Mesendoderm (in vitro differentiated cells): ENCODE measurements at regions not wholly inside any gene's neighbourhood (a gene's known extent, or its start where the extent isn't known, plus 50 kb on each side); places are given as distances from the start of the nearest gene placed in this dataset.

Experiments
- DNase-seq: peaks from one replicate; pipeline ENCODE4 v3.0.0; 2013
- H2AK5ac ChIP-seq: 2 replicates; pipeline ENCODE4 v1.6.1; 2013; ENCODE audit warnings: low read length, inconsistent platforms
- H2BK120ac ChIP-seq: 2 replicates; pipeline ENCODE4 v1.6.1; 2013; ENCODE audit warnings: low read depth, mild to moderate bottlenecking, low read length, moderate library complexity, mixed read lengths
- H2BK15ac ChIP-seq: replicated peaks from 2 replicates; pipeline ENCODE4 v1.6.1; 2013; ENCODE audit warnings: low read depth, mild to moderate bottlenecking, moderate library complexity
- H2BK5ac ChIP-seq: 2 replicates; pipeline ENCODE4 v1.6.1; 2013; ENCODE audit warnings: low read length, inconsistent platforms
- H3K18ac ChIP-seq: 2 replicates; pipeline ENCODE4 v1.6.1; 2013; ENCODE audit warnings: mild to moderate bottlenecking, low read length, mixed read lengths
- H3K23ac ChIP-seq: one replicate; pipeline ENCODE4 v1.6.1; 2013; ENCODE audit warnings: low read length
- H3K27ac ChIP-seq: 2 replicates; pipeline ENCODE4 v1.5.1; 2013; ENCODE audit warnings: low read depth, mild to moderate bottlenecking, inconsistent platforms, low read length, moderate library complexity
- H3K27me3 ChIP-seq: 2 replicates; pipeline ENCODE4 v1.6.1; 2013; ENCODE audit warnings: low read length, control low read depth, mild to moderate bottlenecking, inconsistent platforms; ENCODE audit not compliant: insufficient read depth, poor library complexity
- H3K36me3 ChIP-seq: 2 replicates; pipeline ENCODE4 v1.6.1; 2013; ENCODE audit warnings: low read length, inconsistent platforms; ENCODE audit not compliant: control insufficient read depth, insufficient read depth
- H3K4ac ChIP-seq: one replicate; pipeline ENCODE4 v1.6.1; 2013; ENCODE audit warnings: low read depth, mild to moderate bottlenecking, low read length, moderate library complexity
- H3K4me1 ChIP-seq: 2 replicates; pipeline ENCODE4 v1.6.1; 2013; ENCODE audit warnings: low read depth, low read length, inconsistent platforms; ENCODE audit not compliant: control insufficient read depth
- H3K4me2 ChIP-seq: 2 replicates; pipeline ENCODE4 v1.6.1; 2013; ENCODE audit warnings: low read length
- H3K4me3 ChIP-seq: 2 replicates; pipeline ENCODE4 v1.5.1; 2013; ENCODE audit warnings: mild to moderate bottlenecking, low read length
- H3K56ac ChIP-seq: one replicate; pipeline ENCODE4 v1.6.1; 2013; ENCODE audit warnings: low read length
- H3K79me1 ChIP-seq: 2 replicates; pipeline ENCODE4 v1.6.1; 2013; ENCODE audit warnings: low read length, inconsistent platforms
- H3K79me2 ChIP-seq: 2 replicates; pipeline ENCODE4 v1.6.1; 2013; ENCODE audit warnings: mild to moderate bottlenecking, low read length; ENCODE audit not compliant: control insufficient read depth, insufficient read depth
- H3K9ac ChIP-seq: 2 replicates; pipeline ENCODE4 v1.6.1; 2013; ENCODE audit warnings: low read length, inconsistent platforms
- H4K5ac ChIP-seq: one replicate; pipeline ENCODE4 v1.6.1; 2013; ENCODE audit warnings: low read length
- H4K8ac ChIP-seq: one replicate; pipeline ENCODE4 v1.6.1; 2013; ENCODE audit warnings: low read depth, mild to moderate bottlenecking, control low read depth, low read length, moderate library complexity
- WGBS: extraction: QIAGEN DNeasy Blood & Tissue Kit; methylation state at CpG from one replicate; pipeline ENCODE4 v1.1.7; 2013; ENCODE audit warnings: low lambda C conversion rate, missing lambda C conversion rate; ENCODE audit not compliant: insufficient coverage; ENCODE audit errors: extremely low coverage; 5-methylcytosine and 5-hydroxymethylcytosine counted together

- H3K4me2 ChIP-seq, result no peak overlapping the region
- H3K79me2 ChIP-seq, result no peaks in the 10 kb centered on the region
- no peak overlapping the region for H4K5ac ChIP-seq
- H3K56ac ChIP-seq, result no peak overlapping the region
- H3K27ac ChIP-seq, result no peak overlapping the region
- no peak overlapping the region for H2BK5ac ChIP-seq
- no peak overlapping the region for H3K4ac ChIP-seq
- H3K4me3 ChIP-seq, result no peak overlapping the region
- H3K36me3 ChIP-seq, result no peaks in the 10 kb centered on the region
- WGBS, result no CpG with 5 or more reads among the region's 3 CpGs
- H2AK5ac ChIP-seq, result no peak overlapping the region
- no peaks in the 10 kb centered on the region for H3K4me1 ChIP-seq
- no peaks in the 10 kb centered on the region for H3K27me3 ChIP-seq
- no peaks in the 10 kb centered on the region for H3K79me1 ChIP-seq
- H4K8ac ChIP-seq, result no peak overlapping the region
- H3K18ac ChIP-seq, result no peak overlapping the region
- no peak overlapping the region for H2BK15ac ChIP-seq
- no peak overlapping the region for H2BK120ac ChIP-seq
- H3K23ac ChIP-seq, result no peak overlapping the region
- no peak for DNase-seq
- no peak overlapping the region for H3K9ac ChIP-seq
Measured at GRCh38 chr1:192735298-192735915, 73.4 kb upstream of the RGS2 start.

DNA sequence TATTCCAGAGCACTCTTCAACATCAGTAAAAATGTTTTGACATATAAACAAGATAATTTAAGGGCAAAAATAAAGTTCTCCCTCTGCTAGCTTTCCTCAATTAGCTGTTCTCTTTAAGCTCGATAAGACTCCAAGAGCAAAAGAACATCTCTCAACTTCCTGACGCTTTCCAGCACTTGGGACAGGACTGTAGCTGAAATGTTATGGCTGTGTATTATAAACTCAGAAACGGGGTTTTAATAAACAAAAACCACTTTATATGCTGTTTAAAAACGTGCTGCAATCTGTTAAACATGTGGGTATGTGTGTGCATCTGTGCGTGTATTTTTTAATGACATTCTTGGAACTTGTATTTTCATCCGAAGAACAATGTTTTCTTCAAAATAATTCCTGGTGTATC is 71.5 kb upstream of the RGS2 start:
- Histone ChIP-seq H3K79me1 (no peaks in the 10 kb centered on the region), H3K4me1 (no peaks in the 10 kb centered on the region), H2AK5ac (no peak overlapping the region), H2BK15ac (no peak overlapping the region), H4K8ac (no peak overlapping the region), H3K23ac (no peak overlapping the region), H3K56ac (no peak overlapping the region), H3K79me2 (no peaks in the 10 kb centered on the region), H2BK120ac (no peak overlapping the region), H3K27me3 (no peaks in the 10 kb centered on the region), H2BK5ac (no peak overlapping the region), H3K4me3 (no peak overlapping the region), H3K27ac (no peak overlapping the region), H3K9ac (no peak overlapping the region), H3K4me2 (no peak overlapping the region), H3K36me3 (no peaks in the 10 kb centered on the region), H3K4ac (no peak overlapping the region), H4K5ac (no peak overlapping the region), H3K18ac (no peak overlapping the region)
- no CpG with 5 or more reads among the region's 6 CpGs for WGBS
- DNase-seq, result no peak

DNA sequence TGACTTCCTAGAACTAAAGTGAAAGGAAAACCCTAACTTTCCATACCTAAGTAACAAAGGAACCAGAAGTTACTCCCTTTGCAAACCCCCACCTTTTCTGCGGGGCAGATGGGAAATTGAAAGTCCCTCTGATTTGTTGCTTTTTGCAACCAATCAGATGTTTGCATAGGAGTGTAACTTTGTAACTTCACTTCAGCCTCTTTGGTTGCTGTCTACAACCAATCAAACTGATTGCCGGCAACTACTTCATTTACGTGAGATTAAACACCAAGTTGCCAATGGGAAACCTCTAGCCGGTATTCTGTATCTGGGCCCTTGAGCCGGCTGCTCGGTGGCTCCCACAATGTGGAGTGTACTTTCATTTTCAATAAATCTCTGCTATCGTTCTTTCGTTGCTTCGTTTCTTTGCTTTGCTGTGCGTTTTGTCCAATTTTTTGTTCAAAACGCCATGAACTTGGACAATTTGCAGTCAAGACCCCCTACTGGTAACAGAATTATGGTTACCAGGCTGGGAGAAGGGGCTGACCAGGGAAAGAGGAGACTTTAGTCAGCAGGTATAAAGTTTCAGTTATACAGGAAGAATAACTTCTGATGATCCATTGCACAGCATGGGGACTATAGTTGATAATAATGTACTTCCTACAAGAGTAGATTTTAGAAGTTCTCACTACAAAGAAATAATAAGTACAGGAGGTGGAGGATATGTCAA is 69.2 kb upstream of the RGS2 start:
- Histone ChIP-seq H3K27ac (no peak overlapping the region), H3K36me3 (no peaks in the 10 kb centered on the region), H4K5ac (no peak overlapping the region), H2AK5ac (no peak overlapping the region), H2BK5ac (no peak overlapping the region), H3K4me3 (no peak overlapping the region), H2BK120ac (no peak overlapping the region), H2BK15ac (no peak overlapping the region), H3K4me1 (no peaks in the 10 kb centered on the region), H3K27me3 (no peaks in the 10 kb centered on the region), H3K9ac (no peak overlapping the region), H3K79me1 (no peaks in the 10 kb centered on the region), H3K4me2 (no peak overlapping the region), H3K56ac (no peak overlapping the region), H3K18ac (no peak overlapping the region), H3K4ac (no peak overlapping the region), H3K79me2 (no peaks in the 10 kb centered on the region), H3K23ac (no peak overlapping the region), H4K8ac (no peak overlapping the region)
- WGBS, result no CpG with 5 or more reads among the region's 11 CpGs
- DNase-seq, result no peak

GRCh38 chr1:192740214-192740613 is 68.6 kb upstream of the RGS2 start:
- Histone ChIP-seq H3K4ac (no peak overlapping the region), H4K8ac (no peak overlapping the region), H3K4me3 (no peak overlapping the region), H2BK120ac (no peak overlapping the region), H2BK15ac (no peak overlapping the region), H2AK5ac (no peak overlapping the region), H3K4me2 (no peak overlapping the region), H2BK5ac (no peak overlapping the region), H3K79me2 (no peaks in the 10 kb centered on the region), H3K27ac (no peak overlapping the region), H3K79me1 (no peaks in the 10 kb centered on the region), H3K23ac (no peak overlapping the region), H3K36me3 (no peaks in the 10 kb centered on the region), H4K5ac (no peak overlapping the region), H3K9ac (no peak overlapping the region), H3K56ac (no peak overlapping the region), H3K18ac (no peak overlapping the region), H3K4me1 (no peaks in the 10 kb centered on the region), H3K27me3 (no peaks in the 10 kb centered on the region)
- no peak for DNase-seq
- WGBS, result no CpG with 5 or more reads among the region's 1 CpG

DNA sequence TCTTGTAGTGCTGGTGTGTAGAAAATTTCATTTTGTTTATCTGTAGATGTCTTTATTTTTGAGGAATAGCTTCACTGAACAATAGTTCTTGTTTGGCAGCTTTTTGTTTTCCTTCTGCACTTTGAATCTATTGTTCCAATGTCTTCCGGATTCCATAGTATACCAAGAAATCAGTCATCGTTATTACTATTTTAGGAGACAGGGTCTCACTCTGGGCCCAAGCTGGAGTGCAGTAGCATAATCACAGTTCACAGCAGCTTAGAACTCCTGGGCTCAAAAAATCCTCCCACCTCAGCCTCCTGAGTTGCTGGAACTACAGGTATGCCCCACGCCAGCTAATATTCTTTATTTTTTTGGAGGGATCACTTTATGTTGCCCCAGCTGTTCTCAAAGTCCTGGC is 67.7 kb upstream of the RGS2 start:
- no peak for DNase-seq
- no peak overlapping the region for H2BK120ac ChIP-seq
- H2BK15ac ChIP-seq, result no peak overlapping the region
- H3K9ac ChIP-seq, result no peak overlapping the region
- WGBS, result no CpG with 5 or more reads among the region's 3 CpGs
- H3K18ac ChIP-seq, result no peak overlapping the region
- H3K36me3 ChIP-seq, result no peaks in the 10 kb centered on the region
- H3K4me3 ChIP-seq, result no peak overlapping the region
- H3K27me3 ChIP-seq, result no peaks in the 10 kb centered on the region
- no peak overlapping the region for H3K4me2 ChIP-seq
- no peak overlapping the region for H3K4ac ChIP-seq
- no peaks in the 10 kb centered on the region for H3K79me1 ChIP-seq
- H3K23ac ChIP-seq, result no peak overlapping the region
- H2BK5ac ChIP-seq, result no peak overlapping the region
- no peaks in the 10 kb centered on the region for H3K79me2 ChIP-seq
- no peak overlapping the region for H3K27ac ChIP-seq
- no peaks in the 10 kb centered on the region for H3K4me1 ChIP-seq
- no peak overlapping the region for H4K8ac ChIP-seq
- no peak overlapping the region for H4K5ac ChIP-seq
- no peak overlapping the region for H2AK5ac ChIP-seq
- no peak overlapping the region for H3K56ac ChIP-seq

GRCh38 chr1:192747301-192747700 is 61.5 kb upstream of the RGS2 start:
- H2BK120ac ChIP-seq, result no peak overlapping the region
- H3K4ac ChIP-seq, result no peak overlapping the region
- H2BK5ac ChIP-seq, result no peak overlapping the region
- H3K56ac ChIP-seq, result no peak overlapping the region
- H3K79me2 ChIP-seq, result no peaks in the 10 kb centered on the region
- H4K8ac ChIP-seq, result no peak overlapping the region
- no peak overlapping the region for H3K27ac ChIP-seq
- H3K23ac ChIP-seq, result no peak overlapping the region
- H3K9ac ChIP-seq, result no peak overlapping the region
- no peaks in the 10 kb centered on the region for H3K36me3 ChIP-seq
- H3K4me1 ChIP-seq, result no peaks in the 10 kb centered on the region
- no peak overlapping the region for H4K5ac ChIP-seq
- no peak overlapping the region for H2BK15ac ChIP-seq
- H3K18ac ChIP-seq, result no peak overlapping the region
- DNase-seq, result no peak
- H3K27me3 ChIP-seq, result no peaks in the 10 kb centered on the region
- H3K4me2 ChIP-seq, result no peak overlapping the region
- H3K79me1 ChIP-seq, result no peaks in the 10 kb centered on the region
- no peak overlapping the region for H3K4me3 ChIP-seq
- H2AK5ac ChIP-seq, result no peak overlapping the region
